WI38 (cell line): ENCODE measurements at regions not wholly inside any gene's neighbourhood (a gene's known extent, or its start where the extent isn't known, plus 50 kb on each side); places are given as distances from the start of the nearest gene placed in this dataset.

Experiments used
- H3K4me3 ChIP-seq: 2 replicates; pipeline ENCODE4 v1.5.1; 2011; ENCODE audit warnings: low read depth, mild to moderate bottlenecking, control low read depth, low read length
- CTCF ChIP-seq: IDR thresholded peaks from 2 replicates; pipeline ENCODE4 v1.5.1; 2012; ENCODE audit warnings: low read depth, mild to moderate bottlenecking, control low read depth, low read length

- H3K4me3 ChIP-seq, result no peak overlapping the region
- TF ChIP-seq CTCF, result no peak
These were observed 128.3 kb upstream of the MMADHC start for GRCh38 chr2:149715894-149716293.

- no peak overlapping the region for H3K4me3 ChIP-seq
- TF ChIP-seq CTCF, result peak; percentile 49
These were observed 127.5 kb upstream of the MMADHC start for GRCh38 chr2:149715005-149715592.

- TF ChIP-seq CTCF, result no peak
- no peak overlapping the region for H3K4me3 ChIP-seq
These were observed 122.1 kb upstream of the MMADHC start for GRCh38 chr2:149709496-149710263.

GRCh38 chr2:149703281-149703680 lies 115.7 kb upstream of the MMADHC start:
- H3K4me3 ChIP-seq, result no peak overlapping the region
- TF ChIP-seq CTCF, result no peak

GRCh38 chr2:149702571-149702970 lies 115.0 kb upstream of the MMADHC start:
- TF ChIP-seq CTCF, result no peak
- no peak overlapping the region for H3K4me3 ChIP-seq

- no peak overlapping the region for H3K4me3 ChIP-seq
- TF ChIP-seq CTCF, result no peak
These were observed 113.7 kb upstream of the MMADHC start for GRCh38 chr2:149701241-149701640.

- no peak for TF ChIP-seq CTCF
These were observed 105.4 kb upstream of the MMADHC start for GRCh38 chr2:149692961-149693396.

More at GRCh38 chr2:149692961-149693396, 105.4 kb upstream of the MMADHC start:
- no peak overlapping the region for H3K4me3 ChIP-seq
